CMK (cell line): ENCODE measurements at regions not wholly inside any gene's neighbourhood (a gene's known extent, or its start where the extent isn't known, plus 50 kb on each side); places are given as distances from the start of the nearest gene placed in this dataset.

Source experiments
- DNase-seq: peaks from one replicate; pipeline ENCODE4 v3.0.0-alpha.2; 2010; ENCODE audit warnings: low read depth

DNA sequence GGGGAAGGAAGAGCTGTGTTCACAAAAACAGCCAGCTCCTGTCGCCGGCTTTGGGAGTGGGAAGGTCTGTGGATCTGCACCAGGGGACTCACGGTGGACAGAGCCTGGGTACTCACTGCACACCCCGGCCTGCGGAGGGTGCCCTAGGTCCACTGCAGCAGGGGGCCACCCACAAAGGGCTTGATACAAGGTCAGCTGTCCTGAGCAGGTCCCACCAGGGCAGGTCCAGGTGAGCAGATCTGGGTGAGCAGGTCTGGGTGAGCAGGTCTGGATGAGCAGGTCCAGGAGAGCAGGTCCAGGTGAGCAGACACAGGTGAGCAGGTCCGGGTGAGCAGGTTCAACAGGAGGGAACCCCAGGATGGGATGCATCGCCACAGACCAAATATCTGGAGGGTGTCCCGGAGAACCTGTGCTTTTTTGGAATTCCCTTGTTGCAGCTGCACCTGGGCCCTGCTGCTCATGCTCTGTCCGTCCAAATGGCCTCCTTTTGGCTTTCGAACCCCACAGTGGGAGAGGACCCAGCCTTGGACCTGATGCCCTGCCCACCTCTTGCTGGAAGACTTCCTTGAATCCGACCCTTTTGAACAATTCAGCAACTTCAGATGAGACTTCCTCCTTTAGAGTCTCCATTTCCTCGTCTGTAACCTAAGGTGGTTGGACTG, 485.3 kb downstream of the TBC1D22A start:
- DNase-seq: no peak

DNA sequence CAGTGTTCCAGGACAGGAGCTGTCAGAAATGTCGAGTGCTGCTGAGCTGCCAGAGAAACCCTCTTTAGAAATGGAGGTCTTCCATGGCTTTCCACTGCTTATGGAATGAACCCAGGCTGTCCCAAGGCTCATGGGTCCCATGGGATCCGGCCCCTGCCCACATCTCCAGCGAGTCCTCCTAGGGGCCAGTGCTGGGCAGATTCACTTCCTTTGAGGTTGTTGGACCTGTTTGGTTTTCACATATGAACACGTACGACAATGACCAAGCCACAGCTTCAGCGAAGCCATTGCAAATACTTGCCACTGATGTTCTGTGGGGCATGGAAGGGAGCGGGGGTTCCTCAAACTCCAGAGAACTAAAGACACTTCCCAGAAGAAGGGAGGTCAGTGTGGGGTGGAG, 483.3 kb downstream of the TBC1D22A start:
- DNase-seq: no peak

DNA sequence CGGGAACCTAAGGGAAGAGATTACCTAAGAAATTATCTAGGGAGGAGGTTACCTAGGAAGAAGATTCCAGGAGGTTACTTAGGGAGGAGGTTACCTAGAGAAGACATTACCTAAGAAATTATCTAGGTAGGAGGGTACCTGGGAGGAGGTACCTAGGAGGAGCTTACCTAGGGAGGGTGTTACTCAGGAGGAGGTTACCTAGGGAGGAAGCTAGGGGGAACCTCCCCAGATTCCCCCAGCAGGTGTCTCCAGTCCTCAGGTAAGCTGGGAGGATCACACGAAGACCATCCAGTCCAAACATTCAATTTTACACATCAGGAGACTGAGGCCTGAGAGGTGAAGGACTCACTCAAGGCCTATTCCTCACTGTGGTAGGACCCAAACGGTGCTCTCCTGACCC, 482.8 kb downstream of the TBC1D22A start:
- DNase-seq: no peak

DNA sequence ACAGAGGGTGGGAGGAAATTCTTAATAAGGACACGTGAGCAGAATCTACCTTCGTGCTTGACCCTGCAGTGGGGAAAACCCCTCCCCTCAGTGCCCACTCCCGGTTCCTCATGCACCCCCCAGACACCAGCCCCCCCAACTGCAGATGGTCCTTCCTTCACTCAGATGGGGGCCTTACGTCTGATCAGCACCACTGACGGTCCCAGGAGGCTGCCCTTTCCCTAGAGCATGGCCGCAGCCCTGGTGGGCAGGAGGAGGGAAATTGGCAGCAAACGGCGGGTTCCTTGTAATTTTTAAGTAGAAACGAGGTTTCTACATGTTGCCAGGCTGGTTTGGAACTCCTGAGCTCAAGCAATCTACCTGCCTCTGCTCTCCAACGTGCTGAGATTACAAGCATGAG, 477.7 kb downstream of the TBC1D22A start:
- DNase-seq: no peak

DNA sequence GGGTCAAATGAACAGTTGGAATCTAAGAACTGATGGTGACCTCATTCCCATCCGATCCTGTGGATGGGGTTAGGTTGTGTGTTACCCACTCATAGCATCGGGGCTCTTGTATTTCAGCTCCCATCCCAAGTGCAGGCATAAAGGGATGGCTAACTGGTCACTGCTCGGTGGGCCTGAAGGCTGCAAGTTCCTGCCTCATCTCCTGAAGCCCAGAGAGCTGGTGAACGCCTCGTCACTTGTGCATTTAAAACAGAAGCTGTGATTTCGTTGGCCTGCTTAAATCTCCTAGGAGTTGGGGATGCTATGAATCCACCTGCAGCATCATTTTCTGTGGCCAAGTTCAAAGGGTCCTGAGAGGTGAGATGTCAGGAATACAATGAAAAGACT, 477.0 kb downstream of the TBC1D22A start:
- no peak for DNase-seq

DNA sequence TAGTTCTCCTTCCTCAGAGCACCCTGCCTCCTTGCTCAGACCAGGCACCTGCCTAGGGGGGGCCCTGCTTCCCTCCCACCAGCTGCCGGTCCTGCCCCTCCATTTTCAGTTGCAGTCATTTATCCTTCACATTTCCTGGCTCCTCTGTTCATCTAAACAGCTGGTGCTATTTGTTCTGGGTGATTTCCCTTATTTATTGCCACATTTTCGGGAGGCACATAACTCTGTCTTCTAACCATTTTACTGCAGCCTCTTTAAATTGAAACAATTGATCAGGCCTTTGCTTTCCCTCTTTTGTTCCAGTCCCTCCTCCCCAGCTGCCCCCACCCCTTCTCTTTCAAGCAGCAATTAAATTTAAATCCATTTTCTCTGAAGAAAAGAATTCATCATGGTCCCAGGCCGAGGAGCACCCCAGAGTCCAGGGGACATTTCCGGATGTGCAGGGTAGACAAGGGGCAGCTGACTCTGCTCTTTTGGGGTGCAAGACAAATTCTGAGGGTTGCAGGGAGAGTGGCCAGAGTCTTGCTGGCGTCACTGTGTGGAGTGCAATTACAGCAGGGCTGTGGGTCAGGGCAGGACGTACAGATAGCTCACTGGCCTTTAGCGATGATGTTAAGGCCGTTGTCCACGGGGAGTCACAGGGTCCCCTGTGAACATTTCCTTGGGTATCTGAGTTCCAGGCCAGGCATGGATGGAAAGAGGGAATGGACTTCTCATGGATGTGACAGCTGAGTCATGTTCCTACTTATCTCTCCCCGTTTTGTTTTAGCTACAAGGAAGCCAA, 476.4 kb downstream of the TBC1D22A start:
- no peak for DNase-seq

DNA sequence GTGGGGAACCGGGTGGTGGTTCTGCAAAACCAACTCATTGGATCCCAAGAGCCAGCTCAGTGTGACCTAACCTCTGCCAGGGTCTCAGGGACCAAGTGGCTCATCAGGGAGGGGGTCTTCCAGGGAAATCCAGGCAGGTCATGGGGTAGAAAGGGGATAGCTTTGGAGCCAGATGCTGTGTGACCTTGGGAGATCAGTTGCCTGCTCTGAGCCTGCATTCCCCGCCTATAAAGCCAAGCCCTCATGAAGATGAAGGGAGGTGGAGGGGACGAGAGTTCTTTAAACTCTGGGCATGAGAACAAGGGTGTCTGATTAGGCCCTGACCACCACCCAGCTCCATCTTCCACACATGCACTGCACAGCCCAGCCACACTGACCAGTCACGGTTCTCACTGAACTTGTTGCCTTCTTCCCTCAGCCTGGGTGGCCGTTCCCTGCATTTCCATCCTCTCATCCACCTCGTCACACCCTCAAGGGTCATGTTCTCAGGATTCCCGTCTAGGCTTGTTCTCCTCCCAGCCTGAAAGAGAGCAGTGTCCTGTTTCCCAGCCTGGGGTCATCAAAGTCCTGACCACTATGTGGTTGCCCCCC, 475.5 kb downstream of the TBC1D22A start:
- DNase-seq: no peak

DNA sequence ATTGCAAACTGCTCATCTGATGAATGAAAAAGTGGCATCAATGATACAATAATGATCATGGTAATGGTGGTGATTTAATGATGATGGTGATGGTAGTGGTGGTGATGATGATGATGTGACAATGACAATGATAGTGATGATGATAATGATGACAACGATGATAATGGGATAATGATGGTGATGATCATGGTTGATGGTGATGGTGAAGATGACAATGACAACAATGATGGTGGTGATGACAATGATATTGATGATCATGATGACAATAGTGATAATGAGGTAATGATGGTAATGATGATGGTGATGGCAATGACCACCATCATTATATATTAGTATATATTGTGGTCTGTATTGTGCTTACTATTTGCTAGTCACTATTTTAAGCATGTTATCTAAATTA, 474.3 kb downstream of the TBC1D22A start:
- no peak for DNase-seq

DNA sequence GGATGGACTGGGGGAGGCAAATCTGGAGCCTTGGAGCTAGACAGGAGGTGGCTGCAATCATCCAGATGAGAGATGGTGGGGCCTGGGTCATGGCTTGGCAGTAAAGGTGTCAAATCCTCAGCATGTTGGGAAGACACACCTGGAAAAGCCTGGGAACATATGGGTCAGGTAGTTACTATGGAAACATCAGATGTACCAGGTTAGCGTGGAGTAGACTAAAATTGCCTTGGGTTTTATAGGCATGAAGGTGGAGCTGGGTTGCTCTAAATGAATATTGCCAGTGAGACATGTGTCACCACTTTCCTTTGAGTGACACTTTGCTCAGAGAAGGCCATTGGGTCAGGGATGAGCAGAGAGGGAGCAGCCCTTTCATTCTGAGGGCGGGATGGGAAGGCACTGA, 473.7 kb downstream of the TBC1D22A start:
- no peak for DNase-seq

DNA sequence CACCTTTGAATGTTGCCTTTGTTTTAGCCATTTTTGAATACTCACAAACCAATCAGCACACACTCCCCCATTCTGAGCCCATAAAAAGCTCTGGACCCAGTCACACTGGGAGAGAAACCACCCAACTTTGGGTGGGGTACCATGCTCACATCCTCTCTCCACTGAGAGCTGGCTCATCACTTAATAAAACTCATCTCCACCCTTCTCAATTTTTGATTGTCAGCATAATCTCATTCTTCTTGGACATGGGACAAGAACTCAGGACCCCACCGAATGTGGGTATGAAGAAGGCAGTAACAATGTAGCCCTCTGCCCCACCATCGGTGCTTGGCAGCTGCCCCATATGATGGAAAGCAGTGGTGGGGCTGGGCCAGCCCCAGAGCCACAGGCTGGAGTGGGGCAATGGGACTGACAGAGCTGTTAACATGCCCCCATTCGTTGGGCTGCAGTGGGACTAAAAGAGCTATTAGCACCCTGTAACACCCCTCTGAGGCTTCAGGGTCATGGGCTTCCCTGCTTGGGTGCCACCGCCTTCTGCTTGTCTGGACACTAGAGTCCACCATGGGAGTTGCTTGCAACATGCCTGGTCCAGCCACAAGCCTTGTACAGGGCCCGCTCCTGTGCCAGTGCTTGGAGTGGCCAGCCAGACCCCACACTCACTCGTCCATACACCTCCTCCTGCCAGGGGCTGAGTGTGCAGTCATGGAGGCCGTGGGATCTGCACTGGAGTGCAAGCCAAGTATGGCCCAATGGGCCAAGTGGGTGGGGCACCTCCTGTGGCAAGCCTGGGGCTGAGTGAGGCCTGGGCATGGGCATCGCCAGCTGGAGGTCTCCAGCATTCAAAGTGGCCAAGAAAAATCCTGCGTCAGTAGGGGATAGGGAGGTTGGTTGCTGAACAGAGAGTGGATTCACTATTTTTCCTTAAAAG, 471.1 kb downstream of the TBC1D22A start:
- DNase-seq: no peak

DNA sequence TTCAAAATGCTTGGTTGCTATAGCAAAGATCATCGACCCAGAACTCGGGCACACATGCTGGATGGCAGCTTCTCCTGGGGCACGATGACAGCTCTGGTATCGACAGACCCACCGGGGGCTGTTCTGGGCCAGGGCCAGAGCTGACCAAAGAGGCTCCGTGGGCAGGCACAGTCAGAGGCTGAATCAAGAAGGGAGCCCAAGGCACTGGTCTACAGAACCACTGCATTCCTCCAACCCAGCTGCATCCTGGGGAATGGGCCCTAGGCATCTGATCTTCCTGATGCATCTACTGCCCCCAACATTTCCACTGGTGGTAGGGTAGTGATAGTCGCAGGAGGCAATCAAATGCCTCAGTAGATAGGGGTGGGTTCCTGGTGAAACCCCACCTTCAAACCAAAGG, 470.3 kb downstream of the TBC1D22A start:
- DNase-seq: no peak

DNA sequence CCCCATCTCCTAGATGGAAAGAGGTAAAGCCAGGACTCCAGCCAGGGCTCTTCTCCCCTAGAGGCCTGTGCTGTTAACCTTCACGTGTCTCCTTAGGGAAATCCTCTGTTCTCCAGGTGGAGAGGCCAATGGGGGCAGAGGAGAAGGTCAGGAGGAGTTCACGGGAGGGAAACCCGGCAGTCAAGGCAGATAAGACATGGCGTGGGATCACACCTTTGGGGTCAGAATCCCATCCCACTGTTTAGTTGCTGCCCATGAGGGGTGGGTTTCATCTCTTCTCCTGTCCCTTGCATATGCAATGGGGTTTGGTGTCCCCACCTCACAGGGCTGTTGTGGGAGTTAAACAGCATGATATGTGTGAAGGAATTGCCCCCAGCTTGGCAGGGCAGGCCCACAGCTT, 469.7 kb downstream of the TBC1D22A start:
- DNase-seq: no peak

DNA sequence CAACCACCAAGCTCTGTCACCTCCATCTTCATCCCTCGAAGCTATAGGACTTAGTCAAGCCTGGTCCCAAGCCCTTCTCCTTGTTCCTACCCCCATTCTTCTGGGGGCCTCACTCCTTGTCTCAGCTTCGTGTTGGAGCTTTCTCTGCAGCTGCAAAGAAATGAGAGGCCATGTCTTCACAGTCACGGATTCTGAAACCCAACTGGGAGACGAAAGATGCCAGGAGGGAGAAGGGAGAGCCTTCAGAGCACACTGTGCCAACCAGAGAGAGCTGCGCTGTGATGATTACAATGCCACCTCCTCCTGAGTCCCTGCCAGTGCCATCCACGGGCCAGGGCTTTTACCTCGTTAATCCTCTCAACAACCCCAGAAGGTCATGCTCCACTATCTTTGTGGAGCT, 469.3 kb downstream of the TBC1D22A start:
- DNase-seq: no peak

DNA sequence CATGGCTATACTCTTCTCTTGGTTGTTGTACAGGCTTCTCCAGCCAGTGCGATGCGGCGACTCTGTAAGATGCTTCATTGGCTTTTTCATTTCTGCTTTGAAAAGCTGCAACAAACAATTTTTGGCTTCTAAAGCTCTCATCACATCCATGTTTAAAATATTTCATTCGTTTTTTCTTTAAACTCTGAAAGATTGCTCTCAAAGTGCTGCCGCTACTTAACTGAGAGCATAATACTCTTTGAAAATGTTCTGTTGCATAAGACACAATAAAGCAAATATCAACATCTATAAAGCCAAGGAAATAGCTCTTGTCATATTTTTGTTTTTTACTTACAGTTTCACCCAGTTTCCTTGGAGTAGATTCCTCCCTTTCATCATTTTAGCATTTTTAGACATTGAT, 468.3 kb downstream of the TBC1D22A start:
- DNase-seq: no peak

DNA sequence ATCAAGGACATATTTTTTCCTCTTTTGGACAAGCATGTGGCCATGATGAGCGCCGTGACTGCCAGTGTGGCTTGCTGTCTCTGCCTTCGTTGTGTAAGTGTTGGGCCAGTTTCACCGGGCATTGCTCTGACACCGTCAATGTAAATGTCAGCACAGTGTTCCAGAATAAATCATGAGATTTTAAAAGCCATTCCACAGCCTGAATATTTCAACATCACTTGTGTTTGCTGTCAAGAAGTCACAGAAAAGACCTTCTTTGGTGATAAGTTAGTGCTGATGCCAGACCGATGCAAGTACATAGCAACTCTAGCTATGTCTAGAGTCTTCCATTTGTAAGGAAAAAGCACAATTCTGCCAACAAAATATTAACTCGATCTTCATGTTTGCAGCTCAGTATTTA, 467.8 kb downstream of the TBC1D22A start:
- no peak for DNase-seq

DNA sequence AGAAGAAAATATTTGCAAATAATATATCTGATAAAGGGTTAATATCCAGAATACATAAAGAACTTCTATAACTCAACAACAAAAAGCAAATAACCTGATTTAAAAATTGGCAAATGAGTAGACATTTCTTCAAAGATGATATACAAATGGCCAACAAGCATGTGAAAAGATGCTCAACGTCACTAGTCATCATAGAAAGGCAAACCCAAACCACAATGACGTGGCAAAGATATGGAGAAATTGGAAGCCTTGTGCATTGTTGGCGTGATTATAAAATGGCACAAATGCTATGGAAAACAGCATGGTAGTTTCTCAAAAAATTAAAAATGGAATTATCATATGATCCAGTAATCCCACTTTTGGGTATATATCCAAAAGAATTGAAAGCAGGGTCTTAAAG, 466.3 kb downstream of the TBC1D22A start:
- no peak for DNase-seq

DNA sequence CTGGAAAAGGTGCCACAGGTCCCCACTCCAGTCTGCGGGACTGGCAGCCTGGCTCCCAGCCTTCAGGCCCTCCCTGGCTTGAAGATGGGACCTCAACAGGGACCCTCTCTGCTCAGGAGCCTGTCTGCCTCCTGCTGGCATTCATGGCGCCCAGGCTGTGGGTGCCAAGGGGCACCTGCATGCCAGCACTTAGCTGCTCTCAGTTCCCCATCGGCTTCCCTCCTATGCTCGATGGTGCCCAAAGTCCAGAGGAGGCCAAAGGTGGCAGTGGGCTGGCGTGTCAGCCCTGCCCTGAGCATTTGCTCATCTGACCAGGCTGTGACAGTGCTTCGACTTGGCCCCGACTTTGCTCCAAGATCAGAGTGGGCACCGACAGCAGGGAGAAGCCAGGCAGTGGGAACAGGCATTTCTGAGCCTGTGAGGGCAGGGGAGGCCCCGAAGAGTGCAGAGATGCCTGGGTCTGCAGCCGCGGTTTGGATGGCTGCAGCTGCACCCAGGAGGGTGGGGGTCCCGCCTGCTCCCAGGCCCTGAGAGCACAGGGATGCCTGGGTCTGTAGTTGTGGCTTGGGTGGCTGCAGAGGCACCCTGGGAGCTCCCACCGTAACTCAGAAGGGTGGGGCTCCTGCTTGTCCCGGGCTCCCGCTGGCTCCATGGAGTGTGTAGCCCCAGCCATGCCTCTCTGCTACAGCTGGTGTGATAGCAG, 463.6 kb downstream of the TBC1D22A start:
- no peak for DNase-seq

DNA sequence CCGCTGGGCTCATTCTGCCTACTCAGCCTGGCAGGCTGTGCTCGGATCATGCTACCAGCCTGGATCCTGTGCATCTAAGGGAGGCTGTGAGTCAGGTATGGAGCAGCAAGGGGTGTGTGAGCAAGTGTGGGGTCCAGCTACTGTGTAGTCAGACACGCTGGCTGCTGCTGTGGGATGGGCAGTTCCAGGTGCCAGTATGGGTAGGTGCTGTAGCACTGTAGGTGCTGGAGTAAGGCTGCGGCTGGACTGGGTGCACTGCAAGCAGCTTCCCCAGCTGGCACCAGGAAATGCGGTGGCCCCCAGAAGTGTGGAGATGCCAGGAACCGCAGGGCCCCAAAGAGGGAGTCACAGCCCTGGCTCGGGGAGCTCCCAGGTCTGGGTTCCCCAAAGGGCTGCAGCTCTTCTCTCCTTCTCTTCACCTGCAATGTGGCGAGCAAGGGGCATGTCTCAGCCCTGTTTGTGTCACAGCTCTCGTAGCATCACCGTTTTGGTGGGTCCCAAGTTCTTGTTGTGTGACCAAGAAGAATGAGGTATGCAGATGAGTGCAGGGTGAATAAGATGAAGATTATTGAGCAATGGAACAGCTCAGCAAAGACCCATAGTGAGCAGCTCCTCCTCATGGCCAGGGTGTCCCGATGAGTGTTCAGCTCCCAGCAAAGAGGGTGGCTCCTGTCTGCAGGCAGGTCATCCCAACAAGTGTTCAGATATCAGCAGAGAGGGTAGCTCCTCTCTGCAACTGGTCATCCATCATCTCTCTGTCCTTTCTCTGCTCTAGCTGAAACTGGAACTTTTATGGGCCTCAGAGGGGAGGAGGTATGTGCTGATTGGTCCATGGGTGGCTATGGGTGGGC, 462.9 kb downstream of the TBC1D22A start:
- DNase-seq: no peak
